HG02870 (cell line): ENCODE measurements at regions not wholly inside any gene's neighbourhood (a gene's known extent, or its start where the extent isn't known, plus 50 kb on each side); places are given as distances from the start of the nearest gene placed in this dataset.

ENCODE experiments used
- ATAC-seq: cut with Tn5 transposase; IDR thresholded peaks from one replicate; pipeline ENCODE4 v1.9.1; 2021; ENCODE audit warnings: mild to moderate bottlenecking, moderate library complexity; ENCODE audit not compliant: unreplicated experiment

GRCh38 chr12:115444346-115444745, 760.4 kb upstream of the TBX3 start:
- ATAC-seq, result no peak

- no peak for ATAC-seq
Observed at GRCh38 chr12:115443351-115443938, 759.5 kb upstream of the TBX3 start.

- ATAC-seq, result no peak
Observed at GRCh38 chr12:115440438-115440837, 756.5 kb upstream of the TBX3 start.

GRCh38 chr12:115439008-115439601, 755.1 kb upstream of the TBX3 start:
- no peak for ATAC-seq

- no peak for ATAC-seq
Observed at GRCh38 chr12:115438314-115438713, 754.3 kb upstream of the TBX3 start.

GRCh38 chr12:115437061-115437567, 753.1 kb upstream of the TBX3 start:
- no peak for ATAC-seq

- ATAC-seq, result no peak
Observed at GRCh38 chr12:115433014-115433634, 749.1 kb upstream of the TBX3 start.

GRCh38 chr12:115430636-115431035, 746.7 kb upstream of the TBX3 start:
- ATAC-seq, result no peak

- no peak for ATAC-seq
Observed at GRCh38 chr12:115426732-115427131, 742.8 kb upstream of the TBX3 start.

GRCh38 chr12:115424003-115424402, 740.0 kb upstream of the TBX3 start:
- ATAC-seq, result no peak

GRCh38 chr12:115423546-115423987, 739.6 kb upstream of the TBX3 start:
- no peak for ATAC-seq

GRCh38 chr12:115422845-115423545, 739.0 kb upstream of the TBX3 start:
- ATAC-seq, result no peak

GRCh38 chr12:115421796-115422709, 738.1 kb upstream of the TBX3 start:
- no peak for ATAC-seq

GRCh38 chr12:115421350-115421749, 737.4 kb upstream of the TBX3 start:
- no peak for ATAC-seq

GRCh38 chr12:115419145-115419646, 735.2 kb upstream of the TBX3 start:
- no peak for ATAC-seq

GRCh38 chr12:115417610-115418009, 733.6 kb upstream of the TBX3 start:
- ATAC-seq, result no peak

GRCh38 chr12:115416869-115417268, 732.9 kb upstream of the TBX3 start:
- ATAC-seq, result no peak

- ATAC-seq, result no peak
Observed at GRCh38 chr12:115413626-115414025, 729.7 kb upstream of the TBX3 start.

GRCh38 chr12:115412831-115413230, 728.9 kb upstream of the TBX3 start:
- no peak for ATAC-seq

- ATAC-seq, result no peak
Observed at GRCh38 chr12:115411121-115411520, 727.1 kb upstream of the TBX3 start.
